ENCODE measurements at regions not wholly inside any gene's neighbourhood (a gene's known extent, or its start where the extent isn't known, plus 50 kb on each side); places are given as distances from the start of the nearest gene placed in this dataset.

- Histone ChIP-seq H4K20me1 (ENCODE audit: insufficient read depth, low read length) (no peaks in the 10 kb centered on the region), H3K9me3 (replicated peaks; ENCODE audit: insufficient read depth, low read length) (no peaks in the 10 kb centered on the region), H3K9me2 (replicated peaks; ENCODE audit: insufficient read depth, low read length) (no peaks in the 10 kb centered on the region), H3K27me3 (replicated peaks; ENCODE audit: insufficient read depth, low read length) (no peaks in the 10 kb centered on the region), H3K79me2 (ENCODE audit: low read length) (no peaks in the 10 kb centered on the region), H3K9ac (ENCODE audit: low read length) (no peak overlapping the region), H3K4me3 (ENCODE audit: low read length) (no peak overlapping the region), H3K27ac (ENCODE audit: low read length) (no peak overlapping the region), H3K4me2 (ENCODE audit: low read depth, low read length) (no peak overlapping the region), H3K4me1 (ENCODE audit: low read length) (no peaks in the 10 kb centered on the region), H3K36me3 (replicated peaks; ENCODE audit: insufficient read depth, low read length) (no peaks in the 10 kb centered on the region), H3F3A (ENCODE audit: insufficient read depth, low read length) (no peaks in the 10 kb centered on the region), H2AFZ (ENCODE audit: low read length) (no peak overlapping the region)
- TF ChIP-seq EZH2phosphoT487 (IDR thresholded peaks at IDR 0.05; ENCODE audit: low read length) (no peak), EZH2 (optimal IDR thresholded peaks at IDR 0.05; ENCODE audit: low read depth, low read length) (no peak), CTCF (IDR thresholded peaks at IDR 0.05; ENCODE audit: low read length) (no peak)
- no peak for DNase-seq
Measured at GRCh38 chr14:100012478-100013327, 52.5 kb upstream of the EVL start.

DNA sequence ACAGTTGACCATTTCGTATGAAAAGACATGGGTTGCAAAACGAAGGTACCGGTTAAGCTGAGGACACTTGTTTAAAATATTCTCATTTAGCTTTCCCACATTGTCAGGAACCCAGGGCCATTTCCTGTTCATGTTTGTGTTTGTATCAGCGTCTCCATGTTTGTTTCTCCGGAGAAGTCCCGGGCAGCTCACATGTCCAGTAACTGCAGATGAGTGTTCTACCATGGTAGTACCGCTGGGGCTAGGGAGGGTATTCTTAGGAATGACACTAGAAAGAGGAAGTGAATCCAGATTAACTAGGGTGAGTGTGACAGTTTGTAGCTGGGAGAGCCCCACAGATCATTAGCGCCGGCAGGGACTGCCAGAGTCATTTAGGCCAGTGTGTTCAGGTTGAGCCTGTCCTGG lies 50.0 kb upstream of the EVL start:
- Histone ChIP-seq H3K9ac (ENCODE audit: low read length) (no peak overlapping the region), H3K4me2 (ENCODE audit: low read depth, low read length) (no peak overlapping the region), H3K36me3 (replicated peaks; ENCODE audit: insufficient read depth, low read length) (no peaks in the 10 kb centered on the region), H3K4me3 (ENCODE audit: low read length) (no peak overlapping the region), H4K20me1 (ENCODE audit: insufficient read depth, low read length) (no peaks in the 10 kb centered on the region), H3K4me1 (ENCODE audit: low read length) (no peaks in the 10 kb centered on the region), H3K9me3 (replicated peaks; ENCODE audit: insufficient read depth, low read length) (no peaks in the 10 kb centered on the region), H3K9me2 (replicated peaks; ENCODE audit: insufficient read depth, low read length) (no peaks in the 10 kb centered on the region), H2AFZ (ENCODE audit: low read length) (no peak overlapping the region), H3K27ac (ENCODE audit: low read length) (no peak overlapping the region), H3K79me2 (ENCODE audit: low read length) (no peaks in the 10 kb centered on the region), H3K27me3 (replicated peaks; ENCODE audit: insufficient read depth, low read length) (no peaks in the 10 kb centered on the region), H3F3A (ENCODE audit: insufficient read depth, low read length) (no peaks in the 10 kb centered on the region)
- DNase-seq: no peak
- TF ChIP-seq CTCF (IDR thresholded peaks at IDR 0.05; ENCODE audit: low read length) (no peak), EZH2 (optimal IDR thresholded peaks at IDR 0.05; ENCODE audit: low read depth, low read length) (no peak), EZH2phosphoT487 (IDR thresholded peaks at IDR 0.05; ENCODE audit: low read length) (no peak)
